Activated naive CD8-positive, alpha-beta T cell treated with anti-CD3 and anti-CD28 coated beads, Interleukin-2, amount 10 ng/mL, durations not matched to agents 7 days and 5 days (primary cell): ENCODE measurements at regions not wholly inside any gene's neighbourhood (a gene's known extent, or its start where the extent isn't known, plus 50 kb on each side); places are given as distances from the start of the nearest gene placed in this dataset.
"Not testable (repeated sequence)": the region's sequence is repeated elsewhere in the genome, so short reads cannot be mapped to it uniquely, and the experiment has no call there.

Experiments
- ATAC-seq: fragments of 150-1000 bp; cut with Tn5 transposase; one replicate; pipeline ENCODE4 v1.10.0; 2021; ENCODE audit warnings: low read depth, moderate library complexity
- POLR2A ChIA-PET: fragments of 350-600 bp; sonication (Branson Sonifier 250); formaldehyde crosslinking; loops from one replicate; lab custom pipeline; 2021; ENCODE audit warnings: antibody characterized with exemption; lab: Charles Lee
- DNase-seq: peaks from one replicate; pipeline ENCODE4 v3.0.0; 2021
- H3K27ac Mint-ChIP-seq: one replicate; pipeline ENCODE4 v1.8.0; 2022; ENCODE audit warnings: mild to moderate bottlenecking, mixed read lengths
- H3K27me3 Mint-ChIP-seq: one replicate; pipeline ENCODE4 v1.8.0; 2022; ENCODE audit warnings: mild to moderate bottlenecking, moderate library complexity, mixed read lengths
- H3K36me3 Mint-ChIP-seq: one replicate; pipeline ENCODE4 v1.8.0; 2021; ENCODE audit warnings: mild to moderate bottlenecking, mixed read lengths
- H3K4me1 Mint-ChIP-seq: one replicate; pipeline ENCODE4 v1.8.0; 2021; ENCODE audit warnings: mixed read lengths
- H3K4me3 Mint-ChIP-seq: one replicate; pipeline ENCODE4 v1.8.0; 2022; ENCODE audit warnings: mild to moderate bottlenecking, moderate library complexity, mixed read lengths
- H3K9me3 Mint-ChIP-seq: one replicate; pipeline ENCODE4 v1.8.0; 2021; ENCODE audit warnings: mixed read lengths

GRCh38 chr7:97310-97841 is 95.0 kb upstream of the FAM20C start:
- Mint-ChIP-seq H3K27me3 (peaks cover 6% of the 10 kb centered on the region), H3K4me1 (no peaks in the 10 kb centered on the region), H3K36me3 (no peaks in the 10 kb centered on the region), H3K27ac (no peak overlapping the region), H3K4me3 (no peak overlapping the region), H3K9me3 (no peaks in the 10 kb centered on the region)
- ATAC-seq (no peak), DNase-seq (no peak)
- POLR2A ChIA-PET = no interaction called here

- no peak overlapping the region for H3K4me3 Mint-ChIP-seq
- ATAC-seq (no peak), DNase-seq (no peak)
- H3K27ac Mint-ChIP-seq = no peak overlapping the region
- H3K36me3 Mint-ChIP-seq = no peaks in the 10 kb centered on the region
- H3K9me3 Mint-ChIP-seq = peaks cover 4% of the 10 kb centered on the region
- H3K4me1 Mint-ChIP-seq = peaks cover 3% of the 10 kb centered on the region
- POLR2A ChIA-PET = no interaction called here
- peaks cover 8% of the 10 kb centered on the region for H3K27me3 Mint-ChIP-seq
Observed at GRCh38 chr7:101146-102046, 91.0 kb upstream of the FAM20C start.

GRCh38 chr7:102047-102711 is 90.2 kb upstream of the FAM20C start:
- ATAC-seq = no peak
- H3K9me3 Mint-ChIP-seq = peaks cover 4% of the 10 kb centered on the region
- H3K27ac Mint-ChIP-seq = no peak overlapping the region
- peaks cover 8% of the 10 kb centered on the region for H3K27me3 Mint-ChIP-seq
- no peaks in the 10 kb centered on the region for H3K36me3 Mint-ChIP-seq
- POLR2A ChIA-PET = no interaction called here
- DNase-seq = no peak
- no peak overlapping the region for H3K4me3 Mint-ChIP-seq
- H3K4me1 Mint-ChIP-seq = peaks cover 3% of the 10 kb centered on the region

GRCh38 chr7:102721-103120 is 89.7 kb upstream of the FAM20C start:
- no peak overlapping the region for H3K27ac Mint-ChIP-seq
- ATAC-seq (no peak), DNase-seq (no peak)
- no peaks in the 10 kb centered on the region for H3K36me3 Mint-ChIP-seq
- H3K27me3 Mint-ChIP-seq = peaks cover 8% of the 10 kb centered on the region
- peaks cover 3% of the 10 kb centered on the region for H3K4me1 Mint-ChIP-seq
- no peak overlapping the region for H3K4me3 Mint-ChIP-seq
- POLR2A ChIA-PET = no interaction called here
- H3K9me3 Mint-ChIP-seq = peaks cover 4% of the 10 kb centered on the region

GRCh38 chr7:103981-104380 is 88.4 kb upstream of the FAM20C start:
- H3K27me3 Mint-ChIP-seq, POLR2A ChIA-PET, ATAC-seq, H3K4me1 Mint-ChIP-seq, DNase-seq, H3K4me3 Mint-ChIP-seq, H3K27ac Mint-ChIP-seq, H3K36me3 Mint-ChIP-seq, H3K9me3 Mint-ChIP-seq: not testable (repeated sequence)

GRCh38 chr7:105002-105401 is 87.4 kb upstream of the FAM20C start:
- peaks cover 3% of the 10 kb centered on the region for H3K4me1 Mint-ChIP-seq

GRCh38 chr7:106356-106755 is 86.0 kb upstream of the FAM20C start:
- H3K36me3 Mint-ChIP-seq = no peaks in the 10 kb centered on the region
- H3K4me3 Mint-ChIP-seq = no peak overlapping the region
- H3K27ac Mint-ChIP-seq = no peak overlapping the region
- H3K27me3 Mint-ChIP-seq = peaks cover 2% of the 10 kb centered on the region
- ATAC-seq = no peak
- no peak for DNase-seq
- POLR2A ChIA-PET = interaction anchor here (0.6 kb wide), 1 partner anchor 188 kb away, joined by 3 read pairs; no protein-coding TSS in a partner anchor
- H3K9me3 Mint-ChIP-seq = peaks cover 4% of the 10 kb centered on the region
- H3K4me1 Mint-ChIP-seq = peaks cover 3% of the 10 kb centered on the region

More at GRCh38 chr7:105002-105401, 87.4 kb upstream of the FAM20C start:
- Mint-ChIP-seq H3K4me3 (no peak overlapping the region), H3K27ac (no peak overlapping the region), H3K9me3 (peaks cover 4% of the 10 kb centered on the region), H3K27me3 (peaks cover 4% of the 10 kb centered on the region), H3K36me3 (no peaks in the 10 kb centered on the region)
- POLR2A ChIA-PET = no interaction called here
- DNase-seq (no peak), ATAC-seq (no peak)

GRCh38 chr7:107233-107632 is 85.1 kb upstream of the FAM20C start:
- Mint-ChIP-seq H3K9me3 (peaks cover 4% of the 10 kb centered on the region), H3K27me3 (peaks cover 6% of the 10 kb centered on the region), H3K4me1 (peaks cover 3% of the 10 kb centered on the region), H3K27ac (no peak overlapping the region), H3K36me3 (no peaks in the 10 kb centered on the region), H3K4me3 (no peak overlapping the region)
- POLR2A ChIA-PET = no interaction called here
- DNase-seq (no peak), ATAC-seq (no peak)

GRCh38 chr7:107907-108306 is 84.5 kb upstream of the FAM20C start:
- Mint-ChIP-seq H3K27ac (no peak overlapping the region), H3K9me3 (peaks cover 2% of the 10 kb centered on the region), H3K36me3 (no peaks in the 10 kb centered on the region), H3K4me3 (no peak overlapping the region), H3K27me3 (peaks cover 10% of the 10 kb centered on the region), H3K4me1 (peaks cover 1% of the 10 kb centered on the region)
- ATAC-seq (no peak), DNase-seq (no peak)
- POLR2A ChIA-PET = no interaction called here

GRCh38 chr7:109094-109493 is 83.3 kb upstream of the FAM20C start:
- Mint-ChIP-seq H3K27me3 (peaks cover 16% of the 10 kb centered on the region), H3K9me3 (peaks cover 13% of the 10 kb centered on the region), H3K4me1 (peaks cover 1% of the 10 kb centered on the region), H3K27ac (no peak overlapping the region), H3K4me3 (no peak overlapping the region), H3K36me3 (no peaks in the 10 kb centered on the region)
- POLR2A ChIA-PET = no interaction called here
- ATAC-seq (no peak), DNase-seq (no peak)

- Mint-ChIP-seq H3K4me3 (no peak overlapping the region), H3K27me3 (peaks cover 16% of the 10 kb centered on the region), H3K9me3 (peaks cover 15% of the 10 kb centered on the region), H3K4me1 (peaks cover 1% of the 10 kb centered on the region), H3K27ac (no peak overlapping the region), H3K36me3 (no peaks in the 10 kb centered on the region)
- ATAC-seq (no peak), DNase-seq (no peak)
- POLR2A ChIA-PET = no interaction called here
Observed at GRCh38 chr7:109898-110556, 82.3 kb upstream of the FAM20C start.

- Mint-ChIP-seq H3K4me3 (no peak overlapping the region), H3K36me3 (no peaks in the 10 kb centered on the region), H3K9me3 (peaks cover 15% of the 10 kb centered on the region), H3K4me1 (peaks cover 1% of the 10 kb centered on the region), H3K27ac (no peak overlapping the region), H3K27me3 (peaks cover 20% of the 10 kb centered on the region)
- POLR2A ChIA-PET = no interaction called here
- no peak for ATAC-seq
- DNase-seq = no peak
Observed at GRCh38 chr7:110557-111232, 81.7 kb upstream of the FAM20C start.

GRCh38 chr7:111591-111990 is 80.8 kb upstream of the FAM20C start:
- no peak for ATAC-seq
- no peak for DNase-seq
- Mint-ChIP-seq H3K9me3 (peaks cover 15% of the 10 kb centered on the region), H3K4me1 (peaks cover 1% of the 10 kb centered on the region), H3K36me3 (no peaks in the 10 kb centered on the region), H3K27me3 (peaks cover 20% of the 10 kb centered on the region), H3K4me3 (no peak overlapping the region), H3K27ac (no peak overlapping the region)
- POLR2A ChIA-PET = no interaction called here
